ENCODE measurements at regions not wholly inside any gene's neighbourhood (a gene's known extent, or its start where the extent isn't known, plus 50 kb on each side); places are given as distances from the start of the nearest gene placed in this dataset.
"Not testable (repeated sequence)": the region's sequence is repeated elsewhere in the genome, so short reads cannot be mapped to it uniquely, and the experiment has no call there.

DNA sequence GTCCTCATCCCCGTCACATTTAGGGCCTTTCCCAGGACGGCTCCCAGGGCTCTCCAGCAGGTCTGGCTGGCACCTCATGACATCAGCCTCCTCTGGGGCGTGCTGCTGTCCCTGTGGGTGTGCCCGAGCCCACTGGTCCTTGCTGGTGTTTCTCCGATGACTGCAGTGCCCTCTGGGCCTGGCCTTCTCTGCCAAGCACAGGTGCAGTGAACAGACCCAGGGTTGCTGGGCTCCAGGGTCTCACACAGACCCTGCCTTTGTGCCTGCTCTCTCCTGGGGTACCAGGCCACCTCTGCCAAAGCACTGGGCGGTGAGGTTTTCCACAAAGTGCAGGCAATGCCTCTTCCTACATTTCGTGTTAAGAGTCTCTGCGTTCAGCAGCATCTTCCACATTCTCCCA lies 246.1 kb downstream of the ACKR3 start:
- DNase-seq (ENCODE audit: low read depth, low spot score): no peak

DNA sequence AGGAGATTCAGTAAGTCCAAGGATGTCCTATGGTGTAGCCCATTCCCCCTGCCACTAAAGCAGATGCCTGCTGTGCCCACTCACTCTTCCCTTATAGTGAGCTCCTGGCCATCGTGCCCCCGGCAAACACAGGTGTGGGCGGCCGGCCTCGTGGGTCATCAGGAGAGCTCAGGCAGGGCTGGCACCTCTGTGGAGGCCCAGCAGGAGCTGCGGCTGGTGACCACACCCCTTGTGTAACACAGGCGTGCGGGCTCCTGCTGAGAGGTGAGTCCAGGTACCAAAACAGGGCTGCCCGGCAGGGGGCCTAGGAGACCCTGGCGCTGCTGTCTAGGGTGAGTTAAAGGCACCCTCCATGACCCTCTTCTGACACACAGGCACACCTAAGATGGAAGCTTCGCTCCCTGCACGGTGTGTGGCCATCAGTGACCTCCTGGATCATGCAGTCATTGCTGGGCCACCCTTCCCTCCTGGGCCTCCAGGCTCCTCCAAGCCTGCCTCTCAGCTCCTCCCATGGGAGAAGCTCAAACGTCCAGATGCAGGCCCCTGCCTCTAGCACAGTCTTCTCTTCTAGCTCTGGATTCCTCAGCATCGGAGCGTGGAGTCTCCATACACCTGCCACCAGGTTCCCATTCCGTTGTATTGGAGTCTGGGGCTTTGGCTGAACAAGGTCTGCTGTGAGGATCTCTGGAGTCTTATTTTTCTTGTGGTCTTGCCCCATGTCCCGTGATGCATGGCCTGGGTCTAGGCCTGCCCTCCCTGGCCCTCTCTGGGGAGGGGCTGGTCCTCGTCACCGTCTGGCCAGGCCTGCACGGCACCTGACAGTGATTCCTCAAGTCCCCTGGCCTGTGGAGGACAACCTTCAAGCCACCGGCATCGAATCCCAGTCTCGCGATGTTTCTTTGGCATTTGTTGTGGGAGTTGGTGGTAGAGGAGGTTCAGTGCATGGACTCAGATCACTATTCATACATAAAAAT lies 246.9 kb downstream of the ACKR3 start:
- no peak for DNase-seq (ENCODE audit: low read depth, low spot score)
- H3K27ac ChIP-seq: no peak overlapping the region

More for the DNA sequence above, 246.1 kb downstream of the ACKR3 start:
- H3K27ac ChIP-seq: no peak overlapping the region

DNA sequence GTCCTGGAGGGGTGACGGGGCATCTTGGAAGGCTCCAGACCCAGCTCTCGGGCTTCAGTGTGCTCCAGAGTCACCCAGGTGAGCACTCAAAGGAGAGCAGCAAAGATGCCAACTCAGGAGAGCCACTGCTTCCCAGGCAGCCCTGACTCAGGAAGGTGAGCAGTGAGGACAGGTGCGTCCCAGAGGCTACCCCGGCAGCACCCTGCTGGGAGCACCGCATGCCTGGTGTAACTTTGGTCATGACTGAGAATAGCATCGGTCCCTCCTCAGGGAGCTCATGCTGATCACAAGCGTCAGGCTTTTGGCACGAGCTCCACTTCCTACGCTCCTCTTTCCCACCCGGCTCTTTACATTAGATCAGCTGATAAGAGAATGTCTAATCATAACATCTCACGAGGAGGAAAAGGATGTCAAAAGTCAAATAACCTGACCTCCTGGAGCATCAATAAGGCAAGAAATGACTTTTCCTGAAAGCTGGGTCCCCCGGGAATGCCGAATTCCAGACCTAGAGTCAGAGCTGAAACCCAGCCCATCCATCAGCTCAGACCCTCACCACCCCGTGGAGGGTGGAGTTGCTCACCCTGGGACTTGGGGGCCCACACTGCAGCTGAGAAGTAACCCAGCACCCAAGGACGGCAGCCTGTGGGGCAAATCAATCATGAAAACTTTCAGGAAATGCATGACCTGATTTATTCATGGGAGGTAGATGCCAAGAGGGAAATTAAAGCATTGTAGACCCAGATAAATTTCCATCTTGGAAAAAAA lies 248.8 kb downstream of the ACKR3 start:
- no peak overlapping the region for H3K27ac ChIP-seq
- DNase-seq (ENCODE audit: low read depth, low spot score): no peak

DNA sequence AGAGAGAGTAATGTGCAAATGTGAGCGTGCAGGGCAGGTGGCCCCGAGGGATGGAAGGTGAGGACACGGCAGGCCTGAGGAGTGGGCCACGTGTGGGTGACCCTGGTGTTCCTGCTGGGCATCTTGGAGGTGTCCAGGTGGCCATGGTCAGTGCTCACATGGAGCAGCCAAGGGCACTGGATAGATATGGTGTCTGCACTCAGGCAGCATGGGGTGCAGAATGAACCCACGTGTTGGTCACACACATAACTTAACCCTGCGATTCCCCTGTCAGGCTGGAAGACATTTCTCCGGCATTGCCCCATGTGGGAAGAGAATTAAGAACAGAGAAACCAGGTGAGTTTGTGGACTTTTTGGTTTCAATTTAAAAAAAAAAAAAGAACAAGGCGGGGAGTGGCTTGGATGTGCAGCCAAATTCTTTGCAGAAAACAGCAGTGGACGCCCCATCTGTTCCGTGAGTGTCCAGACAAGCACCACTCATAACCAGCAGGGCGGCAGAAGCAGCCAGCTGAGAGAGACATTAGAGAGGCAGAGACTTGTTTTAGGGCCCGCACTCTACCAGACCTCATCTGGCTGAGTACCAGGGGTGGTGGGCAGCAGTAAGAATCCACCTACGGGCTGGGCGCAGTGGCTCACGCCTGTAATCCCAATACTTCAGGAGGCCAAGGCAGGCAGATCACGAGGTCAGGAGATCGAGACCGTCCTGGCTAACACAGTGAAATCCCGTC lies 249.8 kb downstream of the ACKR3 start:
- H3K27ac ChIP-seq: no peak overlapping the region
- DNase-seq (ENCODE audit: low read depth, low spot score): no peak

DNA sequence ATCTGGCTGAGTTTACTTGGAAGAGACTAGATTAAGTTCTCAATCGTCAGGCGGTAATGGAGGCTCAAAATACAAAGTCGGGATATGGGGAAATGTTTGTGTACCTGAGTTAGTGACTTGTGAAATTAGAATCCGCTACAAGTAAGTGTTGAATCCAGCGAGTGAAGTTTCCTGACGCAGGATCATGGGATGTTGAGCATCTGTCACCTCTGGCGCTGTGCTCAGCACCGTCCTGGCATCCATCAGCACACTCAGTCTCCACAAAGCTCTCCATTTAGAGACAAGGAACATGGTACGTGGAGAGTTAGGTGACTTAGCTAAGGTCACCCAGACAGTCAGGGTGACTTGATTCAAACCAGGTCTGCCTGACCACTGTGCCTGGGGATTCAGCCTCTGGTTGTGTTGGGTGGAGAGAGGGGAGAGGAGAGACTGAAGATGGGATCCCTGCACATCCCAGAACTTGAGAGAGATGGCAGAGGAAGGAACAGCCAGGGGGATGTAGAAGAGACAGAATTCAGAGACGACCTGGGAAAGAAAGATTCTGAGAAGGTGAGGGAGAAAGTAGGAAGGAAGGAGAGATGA lies 251.2 kb downstream of the ACKR3 start:
- no peak for DNase-seq (ENCODE audit: low read depth, low spot score)

DNA sequence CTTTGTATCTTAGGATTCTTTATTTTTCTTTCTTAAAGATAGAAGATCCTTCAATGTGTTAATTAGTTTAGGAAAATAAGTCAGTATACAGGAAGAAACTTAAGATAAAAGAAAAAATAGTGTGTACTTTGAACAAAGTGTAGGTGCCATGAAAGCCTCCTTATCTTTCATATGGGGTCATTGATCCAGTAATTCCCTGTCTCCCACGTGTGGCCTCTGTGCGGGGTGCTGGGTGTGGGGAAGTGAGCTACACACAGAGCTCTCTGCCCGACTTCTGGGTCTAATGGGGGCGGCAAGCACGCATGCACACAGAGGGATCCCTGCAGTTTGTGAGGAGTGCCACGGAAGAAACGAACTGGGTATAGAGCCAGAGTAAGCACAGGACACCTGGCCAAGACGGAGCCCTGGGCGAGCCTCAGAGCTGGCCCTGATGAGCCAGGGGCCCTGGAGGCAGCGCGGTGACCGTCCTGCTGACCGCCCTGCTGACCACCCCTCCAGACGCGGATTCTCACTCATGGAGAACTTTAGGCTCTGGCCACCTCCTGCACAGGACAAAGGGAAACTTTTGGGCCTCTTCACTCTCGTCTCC lies 253.5 kb downstream of the ACKR3 start:
- no peak overlapping the region for H3K27ac ChIP-seq
- no peak for DNase-seq (ENCODE audit: low read depth, low spot score)

More for the DNA sequence above, 251.2 kb downstream of the ACKR3 start:
- H3K27ac ChIP-seq: no peak overlapping the region

DNA sequence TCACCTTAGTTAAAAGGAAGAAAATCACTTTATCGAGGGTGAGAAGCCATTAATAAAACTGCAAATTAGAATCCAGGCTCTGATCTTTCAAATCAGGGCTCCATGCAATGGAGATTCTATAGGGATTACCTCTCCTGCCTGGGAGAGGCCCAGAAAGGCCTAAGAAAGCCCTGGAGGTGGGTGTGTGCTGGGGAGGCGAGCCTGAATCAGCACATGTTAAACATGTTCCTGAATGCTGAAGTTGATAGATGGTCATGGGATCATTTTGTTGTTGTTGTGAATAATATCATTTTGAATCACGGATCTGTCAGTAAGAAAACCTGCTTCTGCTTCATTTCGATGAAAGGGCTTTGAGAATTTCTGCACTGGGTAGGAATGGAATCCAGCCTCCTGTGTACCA lies 254.3 kb downstream of the ACKR3 start:
- no peak for DNase-seq (ENCODE audit: low read depth, low spot score)
- no peak overlapping the region for H3K27ac ChIP-seq

DNA sequence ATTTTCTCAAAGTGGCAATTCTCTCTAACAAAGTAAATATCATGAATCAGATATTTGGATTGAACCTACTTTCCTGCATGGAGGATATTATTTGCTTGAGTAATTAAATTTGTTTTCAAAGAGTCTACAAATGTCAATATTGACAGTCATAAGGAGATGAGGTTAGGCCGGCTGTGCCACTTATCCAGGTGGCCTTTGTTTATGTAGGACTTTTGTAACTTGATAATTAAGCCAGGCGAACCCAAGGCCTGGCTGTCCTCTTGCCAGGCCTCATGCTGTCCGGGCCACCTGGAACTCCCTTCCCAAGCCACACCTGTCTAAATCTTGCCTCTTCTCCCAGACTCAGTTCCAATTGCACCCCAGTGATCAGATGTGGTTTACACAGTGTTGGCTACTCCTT lies 255.2 kb downstream of the ACKR3 start:
- DNase-seq (ENCODE audit: low read depth, low spot score): peak; percentile 34
- H3K27ac ChIP-seq: no peak overlapping the region

DNA sequence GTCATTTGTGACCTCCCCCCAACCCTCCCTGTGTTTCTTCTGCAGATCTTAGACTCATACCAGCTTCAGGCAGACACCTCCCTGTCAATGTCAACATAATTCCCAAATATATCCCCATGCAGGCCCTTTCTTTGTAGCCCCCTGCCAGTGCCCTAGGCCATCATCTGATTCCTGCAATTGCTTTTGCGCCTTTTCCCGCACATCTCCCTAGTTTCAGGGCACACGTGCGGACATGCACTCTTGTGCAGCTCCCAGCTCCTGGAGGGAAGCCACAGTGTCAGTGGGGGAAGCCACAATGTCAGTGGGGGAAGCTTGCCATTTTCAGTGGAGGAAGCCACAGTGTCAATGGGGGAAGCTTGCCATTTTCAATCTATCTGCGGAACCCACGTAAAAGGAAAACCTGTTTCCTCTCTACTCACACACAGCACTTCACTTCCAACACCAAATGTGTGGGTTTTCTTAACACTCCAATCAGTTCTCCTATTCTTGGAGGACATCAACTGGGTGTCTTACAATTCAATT lies 256.4 kb downstream of the ACKR3 start:
- H3K27ac ChIP-seq: no peak overlapping the region
- no peak for DNase-seq (ENCODE audit: low read depth, low spot score)

DNA sequence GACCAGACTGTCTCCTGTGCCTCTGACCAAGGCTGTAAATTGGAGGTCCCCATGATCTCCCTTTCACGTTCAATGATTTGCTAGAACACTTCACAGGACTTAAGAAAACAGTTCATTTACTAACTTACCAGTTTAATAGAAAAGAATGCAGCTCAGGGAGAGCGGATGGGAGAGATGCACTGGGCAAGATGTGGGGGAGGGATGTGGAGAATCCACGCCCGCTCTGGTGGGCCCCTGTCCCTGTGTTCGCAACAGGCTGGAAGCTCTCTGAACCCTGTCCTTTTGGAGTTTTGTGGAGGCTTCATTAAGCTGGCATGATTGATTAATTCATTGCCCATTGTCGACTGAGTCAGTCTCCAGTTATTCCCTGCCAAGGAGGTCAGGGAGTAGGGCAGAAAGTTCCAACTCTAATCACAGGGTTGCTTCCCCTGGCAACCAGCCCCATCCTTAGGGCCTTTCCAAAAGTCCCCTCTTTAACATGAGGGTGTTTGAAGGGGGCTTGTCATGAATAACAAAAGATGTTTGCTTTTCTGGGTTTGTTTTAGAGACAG lies 257.1 kb downstream of the ACKR3 start:
- no peak overlapping the region for H3K27ac ChIP-seq
- no peak for DNase-seq (ENCODE audit: low read depth, low spot score)

DNA sequence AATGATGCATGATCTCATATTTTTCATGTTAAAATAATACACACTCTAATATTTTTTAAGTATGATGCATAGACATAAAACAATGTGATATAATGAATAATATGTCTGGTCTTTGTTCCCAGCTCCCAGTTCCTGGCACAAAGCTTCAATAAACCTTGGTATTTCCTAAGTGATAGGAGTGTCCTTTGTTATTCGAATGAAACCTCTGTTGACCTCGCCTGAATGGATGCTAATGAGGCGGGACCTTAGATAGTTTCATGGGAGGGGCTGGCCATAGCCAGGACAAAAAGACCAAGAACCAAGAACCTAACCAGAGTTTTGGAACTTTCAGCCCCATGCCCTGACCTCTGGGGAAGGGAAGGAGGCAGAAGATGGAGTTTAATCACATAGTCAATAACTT lies 257.7 kb upstream of the COPS8 start:
- peak; percentile 29 for DNase-seq (ENCODE audit: low read depth, low spot score)
- H3K27ac ChIP-seq: no peak overlapping the region

DNA sequence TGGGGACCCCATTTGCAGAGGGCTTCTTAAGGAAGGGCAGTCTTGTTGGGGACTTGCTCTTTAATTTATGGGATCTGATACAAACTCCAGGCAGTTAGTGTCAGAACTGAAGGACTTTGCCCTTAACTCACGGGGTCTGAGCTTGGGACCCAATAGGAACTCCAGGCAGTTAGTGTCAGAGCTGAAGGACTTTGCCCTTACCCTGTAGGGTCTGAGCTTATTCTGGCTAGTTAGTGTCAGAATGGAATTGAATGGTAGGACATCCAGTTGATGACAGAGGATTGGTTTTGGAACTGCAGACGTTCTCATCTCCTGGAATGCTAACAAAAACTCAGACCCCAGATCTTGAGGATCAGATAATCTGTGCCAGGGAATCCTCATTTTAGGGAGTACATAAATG lies 256.9 kb upstream of the COPS8 start:
- no peak overlapping the region for H3K27ac ChIP-seq
- DNase-seq (ENCODE audit: low read depth, low spot score): no peak

DNA sequence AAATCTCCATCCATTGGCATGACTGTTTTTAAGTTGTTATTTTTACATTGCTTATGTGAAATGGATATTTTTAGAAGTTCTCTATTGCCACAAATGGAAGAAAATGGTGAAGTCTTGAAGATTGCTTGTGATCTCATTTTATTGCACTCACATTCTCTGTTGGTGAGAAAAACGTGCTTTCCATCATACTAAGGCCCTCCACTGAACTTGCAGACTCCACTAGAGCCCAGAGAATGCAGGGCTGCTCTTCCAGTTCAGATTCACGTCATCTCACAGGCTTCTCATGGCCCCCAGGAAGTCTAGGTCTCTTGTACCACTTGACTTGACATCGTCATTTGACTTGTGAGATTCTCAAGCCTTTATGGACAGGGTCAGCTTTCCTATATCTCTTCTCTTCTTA lies 254.8 kb upstream of the COPS8 start:
- no peak for DNase-seq (ENCODE audit: low read depth, low spot score)
- no peak overlapping the region for H3K27ac ChIP-seq

DNA sequence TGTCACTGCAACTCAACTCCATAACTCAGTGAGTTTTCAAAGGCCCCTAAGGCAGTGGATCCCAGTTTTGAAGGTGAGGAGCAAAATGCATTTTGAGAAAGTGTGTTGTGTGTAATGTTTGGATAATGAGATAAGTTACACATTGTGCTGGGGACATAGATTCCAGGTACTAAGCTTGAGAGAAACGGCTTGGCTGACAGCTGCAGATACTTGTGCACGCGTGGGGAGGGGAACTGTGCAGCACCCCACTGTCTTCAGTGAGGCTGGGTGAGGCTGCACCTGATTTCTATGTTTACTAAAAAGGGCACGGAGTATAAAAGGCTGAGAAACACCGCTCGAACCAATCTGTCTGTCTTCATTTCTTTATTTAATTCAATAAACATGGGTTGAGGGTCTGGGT lies 254.0 kb upstream of the COPS8 start:
- H3K27ac ChIP-seq: no peak overlapping the region
- no peak for DNase-seq (ENCODE audit: low read depth, low spot score)

DNA sequence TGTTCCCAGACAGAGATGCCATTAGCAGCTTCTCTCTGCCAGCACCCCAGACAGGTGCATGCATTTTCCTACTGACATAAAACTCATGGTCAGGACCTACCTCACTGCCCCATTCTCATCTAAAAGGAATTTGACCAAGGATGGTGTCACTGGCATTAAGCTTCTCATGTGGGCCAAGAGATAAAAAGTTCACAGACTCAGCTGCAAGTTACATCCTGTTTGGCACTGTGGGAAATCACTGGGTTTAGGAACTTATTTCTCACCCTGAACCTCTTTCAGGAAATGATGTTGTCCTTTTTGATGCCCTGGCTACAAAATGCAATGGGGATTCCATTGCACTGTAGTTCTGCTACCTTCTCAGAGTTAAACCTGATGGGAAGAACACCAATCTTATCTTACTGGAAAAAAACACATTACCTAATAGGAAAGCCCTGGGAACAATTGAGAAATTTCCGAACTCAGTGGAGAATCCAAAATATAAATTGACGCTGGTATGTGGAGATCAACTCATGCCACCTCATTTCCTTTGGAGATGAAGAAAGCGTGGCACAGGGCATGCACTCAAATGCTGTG lies 252.1 kb upstream of the COPS8 start:
- DNase-seq (ENCODE audit: low read depth, low spot score): peak; percentile 82
- peak overlapping the region; percentile 36 for H3K27ac ChIP-seq

DNA sequence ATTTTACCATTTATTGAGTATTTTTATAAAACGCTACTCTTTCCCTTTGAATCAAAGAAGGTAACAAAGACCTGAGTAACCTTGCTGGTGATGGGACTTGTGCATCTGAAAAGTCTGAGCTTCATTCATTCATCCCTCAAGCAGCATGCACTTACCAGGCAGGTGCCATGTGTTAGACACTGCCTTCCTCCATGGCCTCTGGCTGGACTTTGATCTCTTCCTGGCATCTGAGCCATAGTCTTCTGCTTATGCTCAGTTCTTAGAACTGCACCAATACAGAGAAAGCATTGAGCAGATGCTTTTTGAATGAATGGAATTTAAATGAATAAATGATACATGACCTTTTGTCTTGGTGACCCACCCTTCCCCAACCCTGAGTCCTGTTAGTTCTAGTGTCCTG lies 251.4 kb upstream of the COPS8 start:
- peak overlapping the region; percentile 36 for H3K27ac ChIP-seq

DNA sequence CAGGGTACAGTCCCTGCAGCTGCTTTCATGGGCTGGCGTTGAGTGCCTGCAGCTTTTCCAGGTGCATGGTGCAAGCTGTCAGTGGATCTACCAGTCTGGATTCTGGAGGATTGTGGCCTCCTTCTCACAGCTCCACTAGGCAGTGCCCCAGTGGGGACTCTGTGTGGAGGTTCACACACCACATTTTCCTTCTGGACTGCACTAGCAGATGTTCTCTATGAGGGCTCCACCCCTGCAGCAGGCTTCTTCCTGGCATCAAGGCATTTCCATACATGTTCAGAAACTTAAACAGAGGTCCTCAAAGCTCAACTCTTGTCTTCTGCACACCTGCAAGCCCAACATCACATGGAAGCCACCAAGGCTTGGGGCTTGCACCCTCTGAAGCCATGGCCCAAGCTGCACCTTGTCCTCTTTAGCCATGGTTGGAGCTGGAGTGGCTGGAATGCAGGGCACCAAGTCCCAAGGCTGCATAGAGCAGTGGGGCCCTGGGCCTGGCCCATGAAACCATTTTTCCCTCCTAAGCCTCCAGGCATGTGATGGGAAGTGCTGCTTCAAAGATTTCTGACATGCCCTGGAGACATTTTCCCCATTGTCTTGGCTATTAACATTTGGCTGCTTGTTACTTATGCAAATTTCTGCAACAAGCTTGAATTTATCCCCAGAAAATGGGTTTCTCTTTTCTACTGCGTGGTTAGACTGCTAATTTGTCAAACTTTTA lies 250.2 kb upstream of the COPS8 start:
- DNase-seq (ENCODE audit: low read depth, low spot score): no peak
- H3K27ac ChIP-seq: no peak overlapping the region

More for the DNA sequence above, 251.4 kb upstream of the COPS8 start:
- no peak for DNase-seq (ENCODE audit: low read depth, low spot score)

DNA sequence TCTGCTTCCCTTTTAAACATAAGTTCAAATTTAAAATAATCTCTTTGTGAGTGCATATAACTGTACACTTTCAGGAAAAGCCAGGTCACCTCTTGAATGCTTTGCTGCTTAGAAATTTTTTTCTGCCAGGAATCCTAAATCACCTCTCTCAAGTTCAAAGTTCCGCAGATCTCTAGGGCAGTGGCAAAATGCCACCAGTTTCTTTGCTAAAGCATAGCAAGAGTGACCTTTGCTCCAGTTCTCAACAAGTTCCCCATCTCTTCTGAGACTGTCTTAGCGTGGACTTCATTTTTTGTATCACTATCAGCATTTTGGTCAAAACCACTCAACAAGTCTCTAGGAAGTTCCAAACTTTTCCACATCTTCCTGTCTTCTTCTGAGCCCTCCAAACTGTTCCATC lies 249.7 kb upstream of the COPS8 start:
- not testable (repeated sequence) for DNase-seq (ENCODE audit: low read depth, low spot score); H3K27ac ChIP-seq

Measured in epithelial cell of prostate (primary cell).